ENCODE measurements at regions not wholly inside any gene's neighbourhood (a gene's known extent, or its start where the extent isn't known, plus 50 kb on each side); places are given as distances from the start of the nearest gene placed in this dataset.

GRCh38 chr2:204331180-204331579, 214.1 kb upstream of the PARD3B start:
- TF ChIP-seq, protein P1, sequence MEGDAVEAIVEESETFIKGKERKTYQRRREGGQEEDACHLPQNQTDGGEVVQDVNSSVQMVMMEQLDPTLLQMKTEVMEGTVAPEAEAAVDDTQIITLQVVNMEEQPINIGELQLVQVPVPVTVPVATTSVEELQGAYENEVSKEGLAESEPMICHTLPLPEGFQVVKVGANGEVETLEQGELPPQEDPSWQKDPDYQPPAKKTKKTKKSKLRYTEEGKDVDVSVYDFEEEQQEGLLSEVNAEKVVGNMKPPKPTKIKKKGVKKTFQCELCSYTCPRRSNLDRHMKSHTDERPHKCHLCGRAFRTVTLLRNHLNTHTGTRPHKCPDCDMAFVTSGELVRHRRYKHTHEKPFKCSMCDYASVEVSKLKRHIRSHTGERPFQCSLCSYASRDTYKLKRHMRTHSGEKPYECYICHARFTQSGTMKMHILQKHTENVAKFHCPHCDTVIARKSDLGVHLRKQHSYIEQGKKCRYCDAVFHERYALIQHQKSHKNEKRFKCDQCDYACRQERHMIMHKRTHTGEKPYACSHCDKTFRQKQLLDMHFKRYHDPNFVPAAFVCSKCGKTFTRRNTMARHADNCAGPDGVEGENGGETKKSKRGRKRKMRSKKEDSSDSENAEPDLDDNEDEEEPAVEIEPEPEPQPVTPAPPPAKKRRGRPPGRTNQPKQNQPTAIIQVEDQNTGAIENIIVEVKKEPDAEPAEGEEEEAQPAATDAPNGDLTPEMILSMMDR (conservative IDR thresholded peaks at IDR 0.05; ENCODE audit: low read depth, low read length) = no peak
- DNase-seq (ENCODE audit: low read depth) = no peak
- no peak overlapping the region for H3K4me3 ChIP-seq (ENCODE audit: low read length)

- no peak for DNase-seq (ENCODE audit: low read depth)
- TF ChIP-seq, protein P1 (conservative IDR thresholded peaks at IDR 0.05; ENCODE audit: low read depth, low read length) = no peak
These were observed 213.3 kb upstream of the PARD3B start for GRCh38 chr2:204331988-204332387.

GRCh38 chr2:204332706-204333105, 212.6 kb upstream of the PARD3B start:
- TF ChIP-seq, protein P1 (conservative IDR thresholded peaks at IDR 0.05; ENCODE audit: low read depth, low read length) = no peak

More at GRCh38 chr2:204331988-204332387, 213.3 kb upstream of the PARD3B start:
- no peak overlapping the region for H3K4me3 ChIP-seq (ENCODE audit: low read length)

DNA sequence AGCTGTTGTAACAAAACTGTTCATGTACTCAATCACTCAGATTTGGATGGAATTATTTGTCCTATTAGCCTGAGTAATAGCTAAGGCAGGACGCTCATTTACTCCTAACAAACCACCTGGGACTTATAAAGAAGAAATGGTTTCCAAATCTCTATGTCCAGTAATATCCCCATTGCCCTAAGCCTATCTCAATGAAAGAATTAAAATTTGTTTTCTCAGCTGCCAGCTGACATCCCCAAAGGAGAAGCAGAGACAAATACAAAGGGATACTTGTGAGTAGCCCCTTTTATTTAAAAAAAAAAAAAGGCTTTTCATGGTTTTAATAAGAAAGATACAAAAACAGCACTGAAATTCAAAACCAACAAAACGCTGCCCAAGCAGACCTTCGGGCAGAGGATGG, 211.4 kb upstream of the PARD3B start:
- no peak overlapping the region for H3K4me3 ChIP-seq (ENCODE audit: low read length)
- DNase-seq (ENCODE audit: low read depth) = no peak
- TF ChIP-seq, protein P1 (conservative IDR thresholded peaks at IDR 0.05; ENCODE audit: low read depth, low read length) = no peak

More at GRCh38 chr2:204332706-204333105, 212.6 kb upstream of the PARD3B start:
- no peak overlapping the region for H3K4me3 ChIP-seq (ENCODE audit: low read length)
- no peak for DNase-seq (ENCODE audit: low read depth)

DNA sequence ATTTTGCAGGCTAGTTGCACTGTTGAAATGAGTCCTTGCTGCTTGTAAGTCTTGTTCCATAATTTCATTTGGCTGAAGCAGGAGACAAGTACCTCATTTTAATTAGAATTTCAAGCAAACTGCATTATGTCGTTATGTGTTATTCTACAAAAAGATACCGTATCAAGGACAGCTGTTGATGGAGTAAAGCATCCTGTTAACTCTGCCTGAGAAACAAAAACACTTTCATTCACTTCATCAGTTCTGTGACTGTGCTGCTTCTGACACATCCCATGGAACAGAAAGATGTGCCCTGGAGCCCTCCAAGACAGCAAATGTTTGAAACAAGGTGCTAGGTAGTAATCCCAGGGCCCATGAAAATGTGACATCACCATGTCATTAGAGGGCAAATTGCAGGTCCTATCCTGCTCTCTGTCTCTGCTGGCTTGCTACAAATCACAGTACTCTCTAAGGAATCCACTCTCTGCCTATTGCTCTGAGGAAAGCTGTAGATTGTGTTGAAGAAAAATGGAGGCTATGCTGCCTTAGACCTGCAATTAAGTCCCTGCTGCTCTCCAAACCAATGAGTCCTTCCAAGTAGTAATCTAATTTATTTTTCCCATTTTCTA, 209.7 kb upstream of the PARD3B start:
- no peak for DNase-seq (ENCODE audit: low read depth)
- H3K4me3 ChIP-seq (ENCODE audit: low read length) = no peak overlapping the region
- TF ChIP-seq, protein P1 (conservative IDR thresholded peaks at IDR 0.05; ENCODE audit: low read depth, low read length) = no peak

DNA sequence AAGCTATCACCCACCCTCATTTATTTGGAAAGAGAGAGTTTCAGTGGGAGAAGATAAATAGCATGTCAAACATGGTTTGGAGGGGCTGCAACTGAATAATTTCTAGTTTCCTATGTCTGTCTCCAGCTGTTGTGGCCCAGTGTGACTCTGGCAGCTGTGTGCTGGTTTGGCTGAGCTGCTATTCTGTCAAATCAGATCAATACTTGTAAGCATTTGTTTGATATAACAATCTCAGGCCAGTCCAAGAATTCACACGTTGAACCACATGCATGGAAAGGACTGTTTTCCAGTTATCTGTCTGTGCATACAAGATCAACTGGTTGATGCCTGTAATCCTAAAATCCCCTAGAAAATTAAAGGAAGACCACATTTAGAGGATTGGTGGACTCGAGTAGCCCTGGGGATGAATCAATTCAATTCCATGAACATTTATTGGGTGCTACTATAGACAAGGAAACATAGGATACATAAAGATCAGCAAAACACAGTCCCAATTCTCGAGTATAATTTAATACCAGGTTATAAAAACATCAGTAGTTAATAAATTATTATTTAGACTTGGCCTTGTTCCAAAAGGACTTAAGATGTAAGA, 209.0 kb upstream of the PARD3B start:
- TF ChIP-seq, protein P1 (conservative IDR thresholded peaks at IDR 0.05; ENCODE audit: low read depth, low read length) = no peak
- no peak overlapping the region for H3K4me3 ChIP-seq (ENCODE audit: low read length)
- DNase-seq (ENCODE audit: low read depth) = no peak

- H3K4me3 ChIP-seq (ENCODE audit: low read length) = no peak overlapping the region
- TF ChIP-seq, protein P1 (conservative IDR thresholded peaks at IDR 0.05; ENCODE audit: low read depth, low read length) = no peak
- no peak for DNase-seq (ENCODE audit: low read depth)
These were observed 207.6 kb upstream of the PARD3B start for GRCh38 chr2:204337638-204338037.

Data from retinal pigment epithelial cell (primary cell).